Islet of Langerhans (tissue), 1 donor: ENCODE measurements at regions not wholly inside any gene's neighbourhood (a gene's known extent, or its start where the extent isn't known, plus 50 kb on each side); places are given as distances from the start of the nearest gene placed in this dataset.

ENCODE experiments used
- FAIRE-seq: peaks from one replicate; lab custom pipeline; 2011; peaks lifted over from hg19 to GRCh38; lab: Jason Lieb, UNC

GRCh38 chr18:1954583-1955312, 616.6 kb downstream of the METTL4 start:
- no peak for FAIRE-seq

- FAIRE-seq, result no peak
These were observed 612.5 kb downstream of the METTL4 start for GRCh38 chr18:1958798-1959197.

- FAIRE-seq, result no peak
These were observed 606.3 kb downstream of the METTL4 start for GRCh38 chr18:1965016-1965415.

- FAIRE-seq, result no peak
These were observed 605.8 kb downstream of the METTL4 start for GRCh38 chr18:1965541-1965940.

GRCh38 chr18:1968801-1969498, 602.4 kb downstream of the METTL4 start:
- no peak for FAIRE-seq

- FAIRE-seq, result no peak
These were observed 594.8 kb downstream of the METTL4 start for GRCh38 chr18:1976484-1976883.

- FAIRE-seq, result no peak
These were observed 589.2 kb downstream of the METTL4 start for GRCh38 chr18:1982056-1982455.

- FAIRE-seq, result no peak
These were observed 587.4 kb downstream of the METTL4 start for GRCh38 chr18:1983746-1984515.

- FAIRE-seq, result no peak
These were observed 577.4 kb downstream of the METTL4 start for GRCh38 chr18:1993866-1994265.

GRCh38 chr18:1994471-1994870, 576.8 kb downstream of the METTL4 start:
- FAIRE-seq, result no peak

- FAIRE-seq, result no peak
These were observed 576.2 kb downstream of the METTL4 start for GRCh38 chr18:1995041-1995612.

GRCh38 chr18:1998121-1998520, 573.2 kb downstream of the METTL4 start:
- no peak for FAIRE-seq

- FAIRE-seq, result no peak
These were observed 571.9 kb downstream of the METTL4 start for GRCh38 chr18:1999387-1999786.

GRCh38 chr18:2002151-2002550, 569.2 kb downstream of the METTL4 start:
- no peak for FAIRE-seq

- FAIRE-seq, result no peak
These were observed 568.7 kb downstream of the METTL4 start for GRCh38 chr18:2002604-2003003.

GRCh38 chr18:2009942-2010697, 561.2 kb downstream of the METTL4 start:
- FAIRE-seq, result no peak

GRCh38 chr18:2027016-2027415, 544.3 kb downstream of the METTL4 start:
- FAIRE-seq, result no peak

GRCh38 chr18:2027756-2028155, 543.5 kb downstream of the METTL4 start:
- FAIRE-seq, result no peak

- no peak for FAIRE-seq
These were observed 542.3 kb downstream of the METTL4 start for GRCh38 chr18:2028986-2029385.

GRCh38 chr18:2030647-2031046, 540.7 kb downstream of the METTL4 start:
- no peak for FAIRE-seq

- FAIRE-seq, result no peak
These were observed 539.3 kb downstream of the METTL4 start for GRCh38 chr18:2032036-2032435.

- FAIRE-seq, result no peak
These were observed 536.2 kb downstream of the METTL4 start for GRCh38 chr18:2035056-2035455.
